ENCODE measurements at regions not wholly inside any gene's neighbourhood (a gene's known extent, or its start where the extent isn't known, plus 50 kb on each side); places are given as distances from the start of the nearest gene placed in this dataset.

DNA sequence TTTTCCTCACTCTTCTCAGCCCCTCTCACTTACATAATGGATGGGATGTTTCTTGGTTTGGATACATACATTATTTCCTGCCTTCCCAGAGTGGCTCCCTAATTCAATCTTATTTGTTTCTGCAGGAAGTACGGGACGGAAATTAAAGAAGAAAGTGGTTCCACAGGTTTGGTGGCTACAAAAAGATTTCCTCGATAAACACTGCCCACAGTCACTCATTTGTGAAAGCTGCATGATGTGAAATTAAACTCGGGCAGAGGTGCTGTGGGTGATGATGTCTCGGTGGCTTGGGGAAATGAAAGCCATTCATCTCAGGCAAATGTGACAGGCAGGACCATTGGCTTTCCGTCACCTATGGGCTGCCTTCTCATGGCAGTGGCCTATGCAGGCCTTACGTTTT is 119.5 kb upstream of the KCNG1 start:
- TF ChIP-seq, protein P1, sequence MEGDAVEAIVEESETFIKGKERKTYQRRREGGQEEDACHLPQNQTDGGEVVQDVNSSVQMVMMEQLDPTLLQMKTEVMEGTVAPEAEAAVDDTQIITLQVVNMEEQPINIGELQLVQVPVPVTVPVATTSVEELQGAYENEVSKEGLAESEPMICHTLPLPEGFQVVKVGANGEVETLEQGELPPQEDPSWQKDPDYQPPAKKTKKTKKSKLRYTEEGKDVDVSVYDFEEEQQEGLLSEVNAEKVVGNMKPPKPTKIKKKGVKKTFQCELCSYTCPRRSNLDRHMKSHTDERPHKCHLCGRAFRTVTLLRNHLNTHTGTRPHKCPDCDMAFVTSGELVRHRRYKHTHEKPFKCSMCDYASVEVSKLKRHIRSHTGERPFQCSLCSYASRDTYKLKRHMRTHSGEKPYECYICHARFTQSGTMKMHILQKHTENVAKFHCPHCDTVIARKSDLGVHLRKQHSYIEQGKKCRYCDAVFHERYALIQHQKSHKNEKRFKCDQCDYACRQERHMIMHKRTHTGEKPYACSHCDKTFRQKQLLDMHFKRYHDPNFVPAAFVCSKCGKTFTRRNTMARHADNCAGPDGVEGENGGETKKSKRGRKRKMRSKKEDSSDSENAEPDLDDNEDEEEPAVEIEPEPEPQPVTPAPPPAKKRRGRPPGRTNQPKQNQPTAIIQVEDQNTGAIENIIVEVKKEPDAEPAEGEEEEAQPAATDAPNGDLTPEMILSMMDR (IDR thresholded peaks at IDR 0.05; ENCODE audit: low read depth, low read length) = no peak
- no peak for TF ChIP-seq EZH2phosphoT487 (IDR thresholded peaks at IDR 0.05; ENCODE audit: low read depth)
